GM23338 (cell line): ENCODE measurements at regions not wholly inside any gene's neighbourhood (a gene's known extent, or its start where the extent isn't known, plus 50 kb on each side); places are given as distances from the start of the nearest gene placed in this dataset.

Experiments
- ATAC-seq: fragments of 200-7000 bp; cut with Tn5 transposase; 3 replicates; pipeline ENCODE4 v1.9.1; 2020
- DNase-seq: peaks from one replicate; pipeline ENCODE4 v3.0.0-alpha.2; 2015; ENCODE audit warnings: low spot score
- H2AFZ ChIP-seq: fragments of 200-600 bp; sonication (generic); 2 replicates; pipeline ENCODE4 v1.8.0; 2016; ENCODE audit warnings: antibody characterized with exemption, mild to moderate bottlenecking, moderate library complexity
- H3F3A ChIP-seq: fragments of 200-600 bp; sonication (generic); replicated peaks from 2 replicates; pipeline ENCODE4 v1.8.0; 2017; ENCODE audit warnings: antibody characterized with exemption, mixed run types, low read depth
- H3K27ac ChIP-seq: fragments of 200-600 bp; sonication (generic); 2 replicates; pipeline ENCODE4 v1.6.1; 2016; ENCODE audit warnings: low read depth
- H3K27me3 ChIP-seq: fragments of 200-600 bp; sonication (generic); 2 replicates; pipeline ENCODE4 v1.8.0; 2016; ENCODE audit warnings: mild to moderate bottlenecking, mixed run types, moderate library complexity; ENCODE audit not compliant: insufficient read depth
- H3K36me3 ChIP-seq: fragments of 200-600 bp; sonication (generic); 2 replicates; pipeline ENCODE4 v1.8.0; 2016; ENCODE audit warnings: mild to moderate bottlenecking; ENCODE audit not compliant: insufficient read depth
- H3K4me1 ChIP-seq: fragments of 200-600 bp; sonication (generic); 2 replicates; pipeline ENCODE4 v1.8.0; 2016; ENCODE audit warnings: mild to moderate bottlenecking, moderate library complexity; ENCODE audit not compliant: insufficient read depth
- H3K4me2 ChIP-seq: fragments of 200-600 bp; sonication (generic); 2 replicates; pipeline ENCODE4 v1.7.1; 2017; ENCODE audit warnings: mixed run types
- H3K4me3 ChIP-seq: fragments of 200-600 bp; sonication (generic); 2 replicates; pipeline ENCODE4 v1.6.1; 2016; ENCODE audit warnings: mixed run types
- H3K79me2 ChIP-seq: fragments of 200-600 bp; sonication (generic); replicated peaks from 2 replicates; pipeline ENCODE4 v1.8.0; 2017; ENCODE audit warnings: mild to moderate bottlenecking; ENCODE audit not compliant: insufficient read depth
- H3K9me2 ChIP-seq: fragments of 200-600 bp; sonication (generic); 2 replicates; pipeline ENCODE4 v1.8.0; 2017; ENCODE audit not compliant: insufficient read depth
- H4K20me1 ChIP-seq: fragments of 200-600 bp; sonication (generic); replicated peaks from 2 replicates; pipeline ENCODE4 v1.8.0; 2017; ENCODE audit warnings: mild to moderate bottlenecking; ENCODE audit not compliant: insufficient read depth
- H3K27ac Mint-ChIP-seq: 2 replicates; pipeline ENCODE4 v1.8.0; 2020; ENCODE audit warnings: inconsistent platforms, mild to moderate bottlenecking, moderate library complexity, mixed read lengths
- H3K27me3 Mint-ChIP-seq: 3 replicates; pipeline ENCODE4 v1.8.0; 2022; ENCODE audit warnings: low read depth, mild to moderate bottlenecking, moderate library complexity, mixed read lengths, inconsistent platforms; ENCODE audit not compliant: insufficient read depth, poor library complexity
- H3K36me3 Mint-ChIP-seq: 3 replicates; pipeline ENCODE4 v1.8.0; 2021; ENCODE audit warnings: low read depth, mild to moderate bottlenecking, inconsistent platforms, moderate library complexity, mixed read lengths
- H3K4me1 Mint-ChIP-seq: 3 replicates; pipeline ENCODE4 v1.8.0; 2020; ENCODE audit warnings: mild to moderate bottlenecking, inconsistent platforms, mixed read lengths
- H3K4me3 Mint-ChIP-seq: 3 replicates; pipeline ENCODE4 v1.8.0; 2021; ENCODE audit warnings: moderate library complexity, mild to moderate bottlenecking, inconsistent platforms, mixed read lengths
- H3K9me3 Mint-ChIP-seq: 3 replicates; pipeline ENCODE4 v1.8.0; 2020; ENCODE audit warnings: moderate library complexity, mild to moderate bottlenecking, inconsistent platforms, mixed read lengths
- CREB1 ChIP-seq: fragments of 250-450 bp; sonication (Bioruptor Pico); IDR thresholded peaks from 2 replicates; pipeline ENCODE4 v1.5.0; 2020; ENCODE audit warnings: low read depth, mild to moderate bottlenecking, moderate library complexity
- CTCF ChIP-seq, 2 experiments: fragments of 200-600 bp in 1 of 2; sonication (generic) in 1 of 2; conservative IDR thresholded peaks; 2 replicates each; pipeline versions ENCODE4 v1.5.1 to v1.6.1; 2016 to 2017; ENCODE audit warnings: antibody characterized with exemption in 2 of 2, low read depth in 2 of 2, mild to moderate bottlenecking in 2 of 2, moderate library complexity in 1 of 2
- ETS1 ChIP-seq: IDR thresholded peaks from 2 replicates; pipeline ENCODE4 v1.6.1; 2016; ENCODE audit warnings: antibody characterized with exemption
- EZH2 ChIP-seq: fragments of 200-600 bp; sonication (generic); IDR thresholded peaks from one replicate; pipeline ENCODE4 v1.8.0; 2017; ENCODE audit warnings: antibody characterized with exemption, mild to moderate bottlenecking, low read depth; ENCODE audit not compliant: unreplicated experiment
- EZH2phosphoT487 ChIP-seq: fragments of 200-600 bp; sonication (generic); IDR thresholded peaks from one replicate; pipeline ENCODE4 v1.8.1; 2018; ENCODE audit warnings: antibody characterized with exemption; ENCODE audit not compliant: unreplicated experiment
- JUNB ChIP-seq: IDR thresholded peaks from one replicate; pipeline ENCODE4 v1.6.1; 2016; ENCODE audit warnings: antibody characterized with exemption; ENCODE audit not compliant: unreplicated experiment
- NANOG ChIP-seq: IDR thresholded peaks from 2 replicates; pipeline ENCODE4 v1.6.1; 2016; ENCODE audit warnings: antibody characterized with exemption, borderline replicate concordance
- POLR2AphosphoS5 ChIP-seq: IDR thresholded peaks from 2 replicates; pipeline ENCODE4 v1.6.1; 2016; ENCODE audit warnings: antibody characterized with exemption, low read depth
- REST ChIP-seq: IDR thresholded peaks from one replicate; pipeline ENCODE4 v1.6.1; 2018; ENCODE audit warnings: antibody characterized with exemption; ENCODE audit not compliant: unreplicated experiment
- STAT1 ChIP-seq: IDR thresholded peaks from one replicate; pipeline ENCODE4 v1.6.1; 2016; ENCODE audit warnings: antibody characterized with exemption; ENCODE audit not compliant: unreplicated experiment
- ZNF114 ChIP-seq: fragments of 250-450 bp; sonication (Bioruptor Pico); IDR thresholded peaks from 2 replicates; pipeline ENCODE4 v1.5.0; 2020; ENCODE audit warnings: mild to moderate bottlenecking, moderate library complexity
- ZNF331 ChIP-seq: fragments of 250-450 bp; sonication (Bioruptor Pico); IDR thresholded peaks from 2 replicates; pipeline ENCODE4 v1.5.0; 2020; ENCODE audit warnings: low read depth, mild to moderate bottlenecking, moderate library complexity

GRCh38 chr5:5716665-5717064, 294.2 kb downstream of the ICE1 start (continued):
- TF ChIP-seq REST (no peak), ZNF114 (CRISPR knock-in tag) (no peak), ZNF331 (no peak), EZH2phosphoT487 (no peak), JUNB (no peak), STAT1 (no peak), CTCF (conservative IDR thresholded peaks at IDR 0.05; ENCODE audit: low read depth in 2 of 2) (no peak), CREB1 (CRISPR knock-in tag) (no peak)

- Histone ChIP-seq H3K4me2 (no peak overlapping the region), H3K79me2 (no peaks in the 10 kb centered on the region), H4K20me1 (no peaks in the 10 kb centered on the region), H3K4me3 (no peak overlapping the region), H3K9me2 (no peaks in the 10 kb centered on the region; the same call in 1 of the 2 replicates), H3K27ac (no peak overlapping the region), H3K27me3 (no peaks in the 10 kb centered on the region), H2AFZ (no peak overlapping the region; the same call in 1 of the 2 replicates), H3K4me1 (no peaks in the 10 kb centered on the region), H3K36me3 (no peaks in the 10 kb centered on the region), H3F3A (no peaks in the 10 kb centered on the region)
- H3K27me3 Mint-ChIP-seq = peaks cover 5% of the 10 kb centered on the region
- no peak overlapping the region for H3K27ac Mint-ChIP-seq
- ATAC-seq (no peak), DNase-seq (no peak)
- H3K4me1 Mint-ChIP-seq = peaks cover 2% of the 10 kb centered on the region; the same call in 2 of the 3 replicates
- peaks cover 27% of the 10 kb centered on the region for H3K9me3 Mint-ChIP-seq
- H3K4me3 Mint-ChIP-seq = no peak overlapping the region
- H3K36me3 Mint-ChIP-seq = no peaks in the 10 kb centered on the region; the same call in 2 of the 3 replicates
- no peak for TF ChIP-seq EZH2
- no peak for TF ChIP-seq STAT1
- no peak for TF ChIP-seq EZH2phosphoT487
- TF ChIP-seq POLR2AphosphoS5 = no peak
- no peak for TF ChIP-seq CTCF (conservative IDR thresholded peaks at IDR 0.05; ENCODE audit: low read depth in 2 of 2)
- no peak for TF ChIP-seq ETS1
- no peak for TF ChIP-seq ZNF114 (CRISPR knock-in tag)
- TF ChIP-seq CREB1 (CRISPR knock-in tag) = no peak
- TF ChIP-seq NANOG = no peak
These were observed 289.1 kb downstream of the ICE1 start for GRCh38 chr5:5711592-5711991.
